Dermis blood vessel endothelial cell (primary cell): ENCODE measurements at regions not wholly inside any gene's neighbourhood (a gene's known extent, or its start where the extent isn't known, plus 50 kb on each side); places are given as distances from the start of the nearest gene placed in this dataset.
"Not testable (repeated sequence)": the region's sequence is repeated elsewhere in the genome, so short reads cannot be mapped to it uniquely, and the experiment has no call there.

Experiments used
- DNase-seq: peaks from one replicate; pipeline ENCODE4 v3.0.0; 2010

DNA sequence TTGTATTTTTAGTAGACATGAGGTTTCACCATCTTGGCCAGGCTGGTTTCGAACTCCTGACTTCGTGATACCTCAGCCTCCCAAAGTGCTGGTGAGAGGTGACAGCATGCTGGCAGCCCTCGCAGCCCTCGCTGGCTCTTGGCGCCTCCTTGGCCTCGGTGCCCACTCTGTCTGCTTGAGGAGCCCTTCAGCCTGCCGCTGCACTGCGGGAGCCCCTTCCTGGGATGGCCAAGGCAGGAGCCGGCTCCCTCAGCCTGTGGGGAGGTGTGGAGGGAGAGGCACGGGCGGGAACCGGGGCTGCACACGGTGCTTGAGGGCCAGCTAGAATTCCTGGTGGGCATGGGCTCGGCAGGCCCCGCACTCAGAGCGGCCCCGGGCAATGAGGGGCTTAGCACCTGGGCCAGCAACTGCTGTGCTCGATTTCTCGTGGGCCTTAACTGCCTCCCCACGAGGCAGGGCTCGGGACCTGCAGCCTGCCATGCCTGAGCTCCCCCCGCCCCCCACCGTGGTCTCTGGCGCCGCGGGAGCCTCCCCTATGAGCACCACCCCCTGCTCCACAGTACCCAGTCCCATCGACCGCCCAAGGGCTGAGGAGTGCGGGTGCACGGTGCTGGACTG lies 96.5 kb upstream of the RHOBTB1 start:
- DNase-seq: no peak

DNA sequence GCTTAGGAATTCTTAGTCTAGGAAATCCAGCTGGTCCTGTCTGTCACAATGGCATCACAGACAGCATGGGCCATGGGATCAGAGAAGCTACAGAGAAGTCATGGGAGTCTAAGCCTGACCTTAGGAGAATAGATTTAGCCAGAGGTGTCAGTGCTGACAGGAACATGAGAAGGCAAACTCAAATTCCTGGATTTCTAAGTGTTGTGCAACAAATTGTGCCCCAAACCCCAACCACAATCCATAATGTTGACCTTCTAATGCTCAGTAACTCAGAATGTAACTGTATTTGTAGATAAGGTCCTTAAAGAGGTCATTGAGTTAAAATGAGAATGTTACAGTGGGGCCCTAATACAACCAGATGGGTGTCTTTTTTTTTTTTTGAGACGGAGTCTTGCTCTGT lies 95.9 kb upstream of the RHOBTB1 start:
- DNase-seq: no peak

DNA sequence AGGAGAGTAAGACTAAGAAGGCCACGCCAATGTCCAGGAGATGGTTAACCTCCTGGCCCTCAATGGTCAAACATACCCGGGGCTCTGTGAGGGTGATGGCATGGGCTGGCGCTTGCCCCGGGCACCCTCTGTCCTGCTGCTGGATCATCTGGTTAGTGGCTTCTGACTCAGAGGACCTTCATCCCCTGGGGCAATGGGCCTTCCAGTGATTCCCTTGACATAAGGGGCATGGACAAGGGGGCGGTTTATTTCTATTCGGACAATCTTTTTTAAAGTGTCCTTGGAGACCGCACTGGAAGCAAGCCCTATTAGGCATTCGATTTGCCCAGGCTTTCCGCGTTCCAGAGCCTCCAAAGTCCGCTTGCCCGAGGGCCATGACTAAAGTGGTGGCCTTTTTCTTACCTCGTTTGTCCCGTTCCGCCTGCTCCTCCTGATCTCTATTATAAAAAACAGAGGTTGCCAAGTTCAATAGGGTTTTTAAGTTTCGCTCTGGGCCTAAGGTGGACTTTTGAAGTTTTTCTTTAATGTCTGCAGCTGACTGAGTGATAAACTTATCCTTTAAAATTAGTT lies 93.4 kb upstream of the RHOBTB1 start:
- DNase-seq: not testable (repeated sequence)

DNA sequence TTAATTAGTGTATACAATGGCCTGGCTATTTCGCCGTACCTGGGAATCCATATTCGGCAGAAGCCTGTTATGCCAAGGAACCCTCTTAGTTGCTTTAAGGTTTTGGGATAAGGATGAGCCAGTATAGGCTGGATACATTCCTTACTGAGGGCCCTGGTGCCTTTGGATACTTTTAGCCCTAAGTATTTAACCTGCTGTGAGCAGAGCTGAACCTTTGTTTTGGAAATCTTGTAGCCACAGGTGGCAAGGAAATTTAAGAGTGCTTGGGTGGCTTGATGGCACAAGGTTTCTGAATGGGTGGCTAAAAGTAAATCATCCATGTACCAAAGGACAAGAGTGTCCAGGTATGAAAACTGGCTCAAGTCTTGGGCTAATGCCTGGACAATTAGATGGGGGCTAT lies 92.2 kb upstream of the RHOBTB1 start:
- not testable (repeated sequence) for DNase-seq

DNA sequence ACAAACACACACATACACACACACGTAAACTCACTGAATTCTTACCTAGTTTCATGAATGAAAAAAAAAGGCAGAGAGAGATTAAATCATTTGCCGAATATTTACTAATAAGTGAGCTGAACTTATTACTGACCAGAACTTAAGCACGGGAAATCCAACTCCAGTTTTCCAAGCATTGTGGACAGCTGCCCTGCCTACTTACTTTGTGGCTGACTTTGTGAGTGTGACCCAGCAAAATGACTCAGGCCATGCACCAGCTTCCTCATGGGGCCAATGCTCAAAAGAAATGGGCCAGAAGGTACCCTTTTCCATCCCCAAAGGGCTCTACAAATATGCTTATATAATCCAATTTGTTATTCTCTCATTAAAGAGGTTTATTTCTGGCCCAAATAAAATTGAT lies 87.4 kb upstream of the RHOBTB1 start:
- no peak for DNase-seq

DNA sequence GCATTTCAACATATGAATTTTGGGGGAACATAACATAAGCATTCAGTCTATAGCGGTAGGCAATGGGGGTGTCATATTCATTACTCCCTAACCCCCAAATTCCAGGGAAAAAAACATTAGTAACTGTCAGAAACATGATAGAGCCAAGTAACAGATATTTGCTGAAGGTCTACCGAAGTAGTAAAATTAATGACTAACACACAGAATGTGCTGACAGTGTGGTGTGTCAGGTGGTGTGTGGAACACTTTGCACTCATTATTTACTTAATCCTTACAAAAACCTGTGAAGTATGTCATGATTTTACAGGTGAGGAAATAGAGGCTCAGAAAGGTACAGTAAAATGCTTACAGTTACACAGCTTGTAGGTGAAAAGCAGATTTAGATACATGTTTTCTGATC lies 85.4 kb upstream of the RHOBTB1 start:
- no peak for DNase-seq

DNA sequence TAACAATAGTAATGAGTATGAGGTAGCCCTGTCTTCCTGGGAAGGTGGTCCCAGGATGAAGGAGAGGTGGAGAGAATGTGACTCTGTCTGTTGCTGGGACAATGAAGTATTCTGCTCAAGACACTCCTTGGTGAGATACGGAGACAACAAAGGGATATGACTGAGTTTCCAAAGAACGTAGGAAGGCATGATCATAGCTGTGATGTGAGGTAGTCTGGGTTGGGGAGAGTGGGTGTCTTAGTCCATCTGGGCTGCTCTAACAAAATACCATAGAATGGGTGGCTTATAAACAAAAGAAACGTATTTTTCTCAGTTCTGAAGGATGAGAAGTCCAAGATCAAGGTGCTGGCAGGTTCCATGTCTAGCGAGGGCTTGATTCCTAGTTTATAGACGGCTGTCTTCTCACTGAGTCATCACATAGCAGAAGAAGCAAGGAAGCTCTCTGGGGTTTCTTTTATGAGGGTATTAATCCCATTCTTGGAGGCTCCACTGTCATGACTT lies 84.9 kb upstream of the RHOBTB1 start:
- peak; percentile 38 for DNase-seq

DNA sequence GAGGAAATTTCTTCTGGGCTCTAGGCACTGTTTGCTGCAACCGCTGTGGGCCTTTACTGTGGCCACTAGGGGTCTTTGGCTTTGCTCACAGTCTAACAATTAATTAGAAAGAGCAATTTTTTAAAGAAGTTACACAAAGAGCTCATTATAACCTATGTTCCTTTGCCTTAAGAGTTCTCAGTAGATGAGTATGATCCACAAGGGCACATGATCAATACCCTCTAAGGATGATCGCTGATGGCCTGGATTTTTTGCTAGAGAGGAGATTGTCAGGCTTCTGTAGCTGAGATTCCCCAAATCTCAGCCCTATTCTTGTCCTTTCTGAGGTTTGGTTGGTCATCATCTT lies 80.8 kb upstream of the RHOBTB1 start:
- DNase-seq: peak; percentile 48

DNA sequence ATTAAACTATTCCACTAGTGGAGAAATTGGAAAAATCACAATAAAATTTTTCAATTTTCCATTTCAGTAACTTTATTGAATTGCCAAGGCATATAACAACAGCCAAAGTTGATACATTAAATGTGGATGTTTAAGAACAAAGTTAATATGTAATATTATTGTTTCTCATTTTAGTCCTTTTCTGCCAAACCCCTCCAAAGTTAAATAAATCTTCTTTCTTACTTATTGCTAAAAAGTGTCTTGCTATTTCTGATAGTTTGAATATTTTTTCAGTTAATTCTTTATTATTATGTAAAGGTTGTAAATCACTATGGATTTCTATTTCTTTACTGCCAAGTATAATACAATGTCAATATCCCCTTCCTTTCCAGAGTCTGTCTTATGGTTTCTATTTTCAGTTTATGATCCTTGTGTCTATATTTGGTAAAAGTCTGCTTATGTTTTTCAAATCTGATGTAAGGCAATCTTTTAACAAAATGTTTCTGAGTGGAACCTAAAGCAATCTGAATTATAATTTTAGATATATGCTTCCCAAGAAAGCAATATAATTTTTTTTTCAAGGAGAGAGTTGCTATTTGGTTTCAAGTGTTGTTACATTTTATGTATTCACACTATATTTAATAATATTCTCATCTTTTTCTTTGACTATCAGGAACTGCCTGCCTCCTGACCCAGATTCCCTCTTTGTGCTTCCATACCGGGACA lies 80.3 kb upstream of the RHOBTB1 start:
- no peak for DNase-seq

DNA sequence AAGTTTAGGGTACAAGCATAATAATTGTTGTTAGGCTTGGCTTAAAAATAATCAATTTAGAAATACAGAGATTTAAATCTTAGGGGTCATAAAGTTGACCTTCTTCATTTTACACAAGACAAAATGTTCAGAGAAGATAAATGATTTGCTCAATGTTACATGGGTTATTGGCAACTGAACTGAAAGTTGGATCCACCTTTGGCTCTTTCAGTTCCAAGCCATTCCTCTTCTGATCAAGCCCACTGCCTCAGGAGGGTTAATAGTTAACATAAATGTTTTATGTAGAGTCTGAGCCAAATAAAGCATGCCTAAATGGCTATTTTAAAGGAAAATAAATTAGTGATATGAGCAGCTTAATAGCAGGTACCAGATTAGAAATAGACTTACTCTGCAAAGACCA lies 79.1 kb upstream of the RHOBTB1 start:
- no peak for DNase-seq

DNA sequence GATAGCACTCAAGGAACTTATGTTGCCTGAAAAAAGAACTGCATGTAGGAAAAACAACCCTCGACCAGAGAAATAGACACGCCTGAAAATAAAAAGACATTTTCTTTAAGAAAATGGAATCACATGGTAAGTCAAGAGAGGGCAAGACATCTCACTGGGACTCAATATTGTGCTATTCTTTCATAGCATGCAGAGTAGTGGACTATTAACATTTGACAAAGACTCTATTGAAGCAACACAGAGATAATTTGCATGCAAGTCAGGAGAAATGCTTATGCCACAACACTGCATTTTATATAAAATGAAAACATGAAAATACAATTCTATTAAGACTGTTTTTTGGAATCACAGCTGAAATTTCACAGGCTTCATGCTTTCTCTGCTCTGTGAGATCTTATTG lies 77.9 kb upstream of the RHOBTB1 start:
- DNase-seq: no peak

DNA sequence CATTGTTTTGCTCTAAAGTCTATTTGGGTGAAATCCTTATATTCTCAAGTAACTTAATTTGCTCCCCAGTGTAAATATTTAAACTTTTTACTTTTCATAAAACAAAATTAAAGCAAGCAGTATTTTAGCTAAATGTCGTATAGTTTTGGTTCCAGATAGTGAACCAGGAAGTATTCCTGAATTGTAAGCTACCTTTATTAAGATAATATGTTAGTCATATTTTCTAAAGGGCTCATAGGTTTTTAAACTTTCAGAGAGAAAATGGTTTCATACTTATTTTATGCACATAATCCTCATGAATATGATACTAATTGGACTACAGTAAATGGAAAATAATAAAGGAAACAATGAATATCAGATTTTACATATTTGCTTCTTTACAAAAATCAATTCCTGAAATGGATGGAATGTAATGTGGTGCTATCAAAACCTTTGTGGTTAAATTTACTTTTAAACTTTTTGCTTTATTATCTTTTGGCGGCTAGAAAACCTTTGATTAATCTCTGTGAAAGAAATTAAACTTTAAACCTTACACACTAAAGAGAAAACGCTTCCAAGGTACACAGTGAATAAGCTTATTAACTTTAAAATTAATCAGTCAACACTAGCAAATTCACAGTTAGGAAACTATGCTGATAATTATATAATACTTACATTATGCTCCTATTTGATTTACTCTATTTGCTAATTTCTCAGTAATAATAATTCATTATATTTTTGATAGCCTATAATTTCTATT lies 76.6 kb upstream of the RHOBTB1 start:
- no peak for DNase-seq

DNA sequence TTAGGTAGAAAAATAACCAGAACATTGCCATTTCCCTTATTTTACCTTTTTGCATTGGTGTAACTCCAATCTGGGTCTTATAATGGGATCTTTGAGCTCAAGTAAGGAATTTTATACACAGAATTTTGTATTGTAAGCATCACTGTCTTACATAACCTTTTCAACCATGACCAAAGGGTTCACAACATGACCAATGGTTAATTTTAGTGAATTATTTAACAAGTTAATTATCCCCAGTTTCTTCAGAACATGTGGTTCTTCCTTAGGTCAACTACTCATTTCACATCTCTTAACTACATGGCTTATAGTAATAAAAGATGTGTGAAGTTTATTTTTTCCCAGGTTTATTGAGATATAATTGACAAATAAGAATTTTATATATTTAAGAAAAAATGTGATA lies 74.2 kb upstream of the RHOBTB1 start:
- DNase-seq: no peak

DNA sequence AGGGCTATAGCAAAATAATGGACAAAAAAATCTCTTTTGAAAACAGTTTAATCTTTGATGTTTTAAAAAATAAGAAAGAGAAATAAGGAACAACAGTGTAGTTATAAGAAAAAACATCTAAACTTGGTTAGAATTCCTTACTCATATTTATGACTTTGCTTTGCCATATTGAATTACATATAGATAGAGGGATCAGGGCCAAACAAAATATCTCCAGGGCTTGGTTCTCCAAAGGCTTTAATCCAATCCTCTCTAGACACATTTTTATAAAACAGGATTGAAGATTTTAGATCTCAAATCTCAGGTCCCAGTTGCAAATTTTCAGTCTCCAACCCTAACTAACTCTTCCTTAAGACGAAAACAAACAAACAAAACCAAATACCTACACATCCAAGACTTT lies 72.6 kb upstream of the RHOBTB1 start:
- DNase-seq: no peak

DNA sequence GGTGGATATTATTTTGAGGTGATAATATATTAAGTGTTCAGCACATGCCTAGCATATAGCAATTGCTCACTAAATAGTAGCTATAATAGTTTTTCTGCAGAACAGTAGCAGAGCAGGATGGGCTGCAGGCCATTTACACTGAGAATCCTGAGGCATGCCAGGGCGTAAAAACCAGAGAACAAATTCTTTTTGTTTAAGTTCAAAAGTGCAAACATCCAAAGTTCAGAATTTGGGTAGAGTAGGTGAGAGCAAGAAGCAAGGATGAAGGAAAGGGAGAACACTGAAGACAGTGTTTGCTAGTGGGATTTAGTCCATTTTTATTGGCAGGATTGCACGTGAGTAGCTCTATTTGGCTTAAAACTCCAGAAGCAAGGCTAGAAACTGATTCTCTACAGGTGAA lies 72.0 kb upstream of the RHOBTB1 start:
- DNase-seq: no peak

DNA sequence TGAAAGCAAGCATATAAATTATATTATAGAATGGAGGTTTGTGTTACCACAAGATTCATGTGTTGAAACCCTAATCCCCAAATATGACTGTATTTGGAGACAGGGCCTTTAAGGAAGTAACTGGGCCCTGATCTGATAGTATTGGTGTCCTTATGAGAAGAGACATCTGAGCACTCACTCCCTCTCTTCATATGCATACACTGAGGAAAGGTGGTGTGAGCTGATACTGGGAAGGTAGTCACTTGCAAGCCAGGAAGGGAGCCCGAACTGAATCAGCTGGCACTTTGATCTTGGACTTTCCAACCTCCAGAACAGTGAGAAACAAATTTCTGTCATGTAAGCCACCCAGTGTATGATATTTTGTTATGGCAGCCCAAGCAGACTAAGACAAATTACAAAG lies 66.9 kb upstream of the RHOBTB1 start:
- DNase-seq: no peak

DNA sequence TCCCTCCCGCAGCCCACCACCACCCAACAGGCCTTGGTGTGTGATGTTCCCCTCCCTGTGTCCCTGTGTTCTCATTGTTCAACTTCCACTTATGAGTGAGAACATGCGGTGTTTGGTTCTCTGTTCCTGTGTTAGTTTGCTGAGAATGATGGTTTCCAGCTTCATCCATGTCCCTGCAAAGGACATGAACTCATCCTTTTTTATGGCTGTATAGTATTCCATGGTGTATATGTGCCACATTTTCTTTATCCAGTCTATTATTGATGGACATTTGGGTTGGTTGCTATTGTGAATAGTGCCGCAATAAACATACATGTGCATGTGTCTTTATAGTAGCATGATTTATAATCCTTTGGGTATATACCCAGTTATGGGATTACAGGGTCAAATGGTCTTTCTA lies 59.1 kb upstream of the RHOBTB1 start:
- DNase-seq: not testable (repeated sequence)

DNA sequence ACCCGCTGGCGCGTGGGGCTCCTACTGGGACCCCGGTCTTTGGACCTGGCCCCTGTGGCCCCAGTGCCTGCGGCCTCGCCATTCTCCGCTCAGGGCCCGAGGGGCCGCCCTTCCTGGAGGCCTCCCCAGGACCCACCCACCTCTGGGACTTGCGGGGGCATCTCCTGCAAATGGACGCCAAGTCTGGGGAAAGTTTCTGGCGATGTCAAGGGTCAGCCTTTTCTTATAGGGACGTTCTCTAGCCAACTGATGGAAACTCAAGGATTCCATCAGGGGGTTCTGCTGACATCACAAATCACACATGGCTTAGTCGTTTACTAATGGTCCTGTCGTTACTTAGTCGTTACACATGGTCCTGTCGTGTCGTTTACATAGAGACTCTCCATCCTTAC lies 57.7 kb upstream of the RHOBTB1 start:
- DNase-seq: no peak

DNA sequence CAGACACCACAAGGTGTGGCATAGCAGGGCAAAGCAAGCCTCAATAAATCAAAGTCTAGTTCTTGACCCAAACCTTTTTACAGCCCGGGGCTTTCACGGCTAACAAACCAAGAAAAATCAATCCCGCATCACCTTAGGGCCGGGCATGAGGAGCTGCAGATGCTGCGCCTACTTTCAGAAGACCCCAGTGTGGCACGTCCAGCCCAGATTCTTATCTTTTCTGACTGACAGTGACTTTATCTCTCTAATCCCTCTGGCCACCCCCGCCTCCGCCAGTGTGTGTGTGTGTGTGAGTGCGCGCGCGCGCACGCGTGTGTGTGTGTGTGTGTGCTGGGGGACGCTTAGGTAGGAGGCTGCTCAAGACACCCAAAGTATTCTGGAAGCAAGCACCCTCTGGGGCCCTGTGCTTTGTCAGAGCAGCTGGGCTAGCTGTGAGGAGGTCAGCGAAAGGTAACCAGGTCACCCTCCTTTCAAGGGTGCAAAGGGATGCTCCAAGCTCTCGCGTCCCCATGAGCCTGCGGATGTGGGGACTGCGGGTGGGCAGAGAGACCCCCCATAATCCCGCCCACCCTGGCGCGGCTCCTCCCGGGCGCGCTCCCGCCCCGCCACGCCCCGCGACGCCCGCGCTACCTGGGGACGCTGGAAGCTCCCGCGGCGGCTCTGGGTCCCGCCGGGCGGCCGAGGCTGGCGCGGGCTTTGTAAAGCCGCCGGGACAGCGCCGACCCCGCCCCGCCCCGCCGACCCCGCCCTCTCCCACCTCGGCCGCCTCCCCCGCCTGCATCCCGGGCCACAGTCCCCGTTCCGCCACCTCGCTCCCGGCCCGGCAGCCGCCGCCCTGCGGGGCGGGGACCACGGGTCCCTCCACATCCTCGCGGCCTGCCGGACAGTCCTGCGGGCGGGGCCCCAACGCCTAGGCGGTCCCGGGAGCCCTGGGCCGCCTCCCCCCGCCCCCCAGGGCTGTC lies 57.1 kb upstream of the RHOBTB1 start:
- peak; percentile 32 for DNase-seq

DNA sequence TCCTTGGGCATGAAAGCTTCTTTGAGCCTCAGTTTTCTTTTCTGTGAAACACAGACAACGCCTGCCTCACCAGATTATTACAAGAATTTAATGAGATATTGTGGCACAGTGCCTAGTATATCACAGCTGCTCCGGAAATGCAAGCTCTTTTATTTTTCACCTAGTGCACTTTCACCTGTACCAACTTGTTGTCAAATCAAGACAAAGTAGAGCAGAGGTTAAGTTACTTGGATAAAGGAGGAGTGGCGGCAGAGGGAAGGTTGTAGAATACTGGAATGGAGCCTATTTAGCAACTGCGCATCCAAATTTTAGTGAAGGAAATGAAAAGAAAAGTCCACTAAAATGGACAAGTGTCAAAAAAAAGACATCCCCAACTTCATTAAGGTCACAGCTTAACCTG lies 54.9 kb upstream of the RHOBTB1 start:
- no peak for DNase-seq

DNA sequence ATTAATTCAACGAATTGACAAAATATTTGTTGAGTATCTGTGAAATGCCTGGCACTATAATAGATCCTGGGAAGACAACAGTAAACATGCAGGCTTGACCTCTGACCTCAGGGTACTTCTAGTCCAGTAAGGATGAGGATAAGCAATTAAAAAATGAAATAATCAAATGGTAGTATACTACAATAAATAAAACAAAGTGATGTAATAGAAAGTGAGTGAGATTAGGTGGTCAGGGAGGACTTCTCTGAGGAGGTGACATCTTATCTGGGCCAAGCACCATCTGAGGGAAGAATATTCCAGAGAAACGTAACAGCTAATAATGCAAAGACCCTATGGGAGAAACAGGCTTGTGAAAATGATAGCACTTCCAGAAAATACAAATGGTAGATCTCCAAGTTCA lies 50.1 kb upstream of the RHOBTB1 start:
- DNase-seq: no peak
